ENCODE measurements at regions not wholly inside any gene's neighbourhood (a gene's known extent, or its start where the extent isn't known, plus 50 kb on each side); places are given as distances from the start of the nearest gene placed in this dataset.

DNA sequence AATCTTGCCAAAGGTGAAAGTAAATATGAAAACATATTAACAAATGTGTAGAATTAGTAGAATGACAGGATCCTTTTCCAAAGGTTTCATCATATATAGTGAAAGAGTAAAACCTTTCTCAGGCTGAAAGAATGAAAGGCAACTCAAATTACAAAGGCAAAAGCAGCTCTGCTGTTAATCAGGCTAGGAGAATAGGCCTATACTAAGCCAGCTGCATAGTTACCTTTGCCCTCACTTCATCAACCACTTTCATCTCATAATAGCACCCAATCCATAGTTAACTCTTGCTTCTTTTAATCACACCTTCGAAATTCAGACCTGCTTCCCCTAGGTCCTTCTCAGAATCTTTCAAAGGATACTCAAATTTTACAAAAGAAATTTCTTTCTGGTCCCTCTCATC, 1167.6 kb upstream of the ATXN8OS start:
- TF ChIP-seq RAD21 (IDR thresholded peaks at IDR 0.05), result no peak
- TF ChIP-seq, protein P1, sequence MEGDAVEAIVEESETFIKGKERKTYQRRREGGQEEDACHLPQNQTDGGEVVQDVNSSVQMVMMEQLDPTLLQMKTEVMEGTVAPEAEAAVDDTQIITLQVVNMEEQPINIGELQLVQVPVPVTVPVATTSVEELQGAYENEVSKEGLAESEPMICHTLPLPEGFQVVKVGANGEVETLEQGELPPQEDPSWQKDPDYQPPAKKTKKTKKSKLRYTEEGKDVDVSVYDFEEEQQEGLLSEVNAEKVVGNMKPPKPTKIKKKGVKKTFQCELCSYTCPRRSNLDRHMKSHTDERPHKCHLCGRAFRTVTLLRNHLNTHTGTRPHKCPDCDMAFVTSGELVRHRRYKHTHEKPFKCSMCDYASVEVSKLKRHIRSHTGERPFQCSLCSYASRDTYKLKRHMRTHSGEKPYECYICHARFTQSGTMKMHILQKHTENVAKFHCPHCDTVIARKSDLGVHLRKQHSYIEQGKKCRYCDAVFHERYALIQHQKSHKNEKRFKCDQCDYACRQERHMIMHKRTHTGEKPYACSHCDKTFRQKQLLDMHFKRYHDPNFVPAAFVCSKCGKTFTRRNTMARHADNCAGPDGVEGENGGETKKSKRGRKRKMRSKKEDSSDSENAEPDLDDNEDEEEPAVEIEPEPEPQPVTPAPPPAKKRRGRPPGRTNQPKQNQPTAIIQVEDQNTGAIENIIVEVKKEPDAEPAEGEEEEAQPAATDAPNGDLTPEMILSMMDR (IDR thresholded peaks at IDR 0.05; ENCODE audit: low read depth, low read length, missing input control), result no peak
- TF ChIP-seq, protein P2, sequence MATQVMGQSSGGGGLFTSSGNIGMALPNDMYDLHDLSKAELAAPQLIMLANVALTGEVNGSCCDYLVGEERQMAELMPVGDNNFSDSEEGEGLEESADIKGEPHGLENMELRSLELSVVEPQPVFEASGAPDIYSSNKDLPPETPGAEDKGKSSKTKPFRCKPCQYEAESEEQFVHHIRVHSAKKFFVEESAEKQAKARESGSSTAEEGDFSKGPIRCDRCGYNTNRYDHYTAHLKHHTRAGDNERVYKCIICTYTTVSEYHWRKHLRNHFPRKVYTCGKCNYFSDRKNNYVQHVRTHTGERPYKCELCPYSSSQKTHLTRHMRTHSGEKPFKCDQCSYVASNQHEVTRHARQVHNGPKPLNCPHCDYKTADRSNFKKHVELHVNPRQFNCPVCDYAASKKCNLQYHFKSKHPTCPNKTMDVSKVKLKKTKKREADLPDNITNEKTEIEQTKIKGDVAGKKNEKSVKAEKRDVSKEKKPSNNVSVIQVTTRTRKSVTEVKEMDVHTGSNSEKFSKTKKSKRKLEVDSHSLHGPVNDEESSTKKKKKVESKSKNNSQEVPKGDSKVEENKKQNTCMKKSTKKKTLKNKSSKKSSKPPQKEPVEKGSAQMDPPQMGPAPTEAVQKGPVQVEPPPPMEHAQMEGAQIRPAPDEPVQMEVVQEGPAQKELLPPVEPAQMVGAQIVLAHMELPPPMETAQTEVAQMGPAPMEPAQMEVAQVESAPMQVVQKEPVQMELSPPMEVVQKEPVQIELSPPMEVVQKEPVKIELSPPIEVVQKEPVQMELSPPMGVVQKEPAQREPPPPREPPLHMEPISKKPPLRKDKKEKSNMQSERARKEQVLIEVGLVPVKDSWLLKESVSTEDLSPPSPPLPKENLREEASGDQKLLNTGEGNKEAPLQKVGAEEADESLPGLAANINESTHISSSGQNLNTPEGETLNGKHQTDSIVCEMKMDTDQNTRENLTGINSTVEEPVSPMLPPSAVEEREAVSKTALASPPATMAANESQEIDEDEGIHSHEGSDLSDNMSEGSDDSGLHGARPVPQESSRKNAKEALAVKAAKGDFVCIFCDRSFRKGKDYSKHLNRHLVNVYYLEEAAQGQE (IDR thresholded peaks at IDR 0.05), result no peak
- TF ChIP-seq MAX (IDR thresholded peaks at IDR 0.05), result no peak
- TF ChIP-seq SP1 (IDR thresholded peaks at IDR 0.05), result no peak
- TF ChIP-seq RXRA (IDR thresholded peaks at IDR 0.05), result no peak
- TF ChIP-seq GABPA (IDR thresholded peaks at IDR 0.05 in 1 of 2, conservative IDR thresholded peaks at IDR 0.05 in 1 of 2), result no peak
- TF ChIP-seq YY1 (IDR thresholded peaks at IDR 0.05), result no peak
- TF ChIP-seq TAF1 (conservative IDR thresholded peaks at IDR 0.05), result no peak
